Body of pancreas (tissue), 4 donors: ENCODE measurements at regions not wholly inside any gene's neighbourhood (a gene's known extent, or its start where the extent isn't known, plus 50 kb on each side); places are given as distances from the start of the nearest gene placed in this dataset.

Experiments used
- ATAC-seq: fragments of 150-250 bp; one replicate; pipeline ENCODE4 v1.9.1; 2016
- DNase-seq, 4 donors: peaks; one replicate each; pipeline ENCODE4 v3.0.0-alpha.2; 2019
- H3K27ac ChIP-seq, 4 donors: fragments of 200-600 bp; sonication (generic); 1 replicate in 3 of 4; 2 replicates in 1 of 4; pipeline versions ENCODE4 v1.5.1 to v1.6.1; 2016 to 2019; ENCODE audit warnings: mild to moderate bottlenecking in 1 of 4, mixed read lengths in 1 of 4, moderate library complexity in 1 of 4
- H3K27me3 ChIP-seq, 2 donors: fragments of 200-600 bp; sonication (generic); one replicate each; pipeline ENCODE4 v1.6.0; 2016; ENCODE audit warnings: mild to moderate bottlenecking in 1 of 2
- H3K36me3 ChIP-seq, 2 donors: fragments of 200-600 bp; sonication (generic); replicated peaks in 1 of 2; 2 replicates each; pipeline ENCODE4 v1.5.1; 2016; ENCODE audit warnings: low read depth in 2 of 2; ENCODE audit not compliant: insufficient read depth in 1 of 2
- H3K4me1 ChIP-seq: fragments of 200-600 bp; sonication (generic); one replicate; pipeline ENCODE4 v1.6.0; 2016
- H3K4me3 ChIP-seq, 2 donors: fragments of 200-600 bp; sonication (generic); 1 replicate in 1 of 2; 2 replicates in 1 of 2; pipeline ENCODE4 v1.5.1; 2016 to 2019
- H3K9me3 ChIP-seq, 3 donors: fragments of 200-600 bp; sonication (generic); 1 replicate in 2 of 3; 2 replicates in 1 of 3; pipeline ENCODE4 v1.5.1; 2016
- POLR2A ChIP-seq, 3 donors: fragments of 450-650 bp; IDR thresholded peaks; one replicate each; pipeline ENCODE4 v1.6.1; 2016; ENCODE audit warnings: antibody characterized with exemption in 3 of 3, mild to moderate bottlenecking in 2 of 3
- WGBS, 2 donors: methylation state at CpG; one replicate each; pipeline ENCODE4 v1.1.5; 2017; 5-methylcytosine and 5-hydroxymethylcytosine counted together
- intact Hi-C: fragments of 100-400 bp; cut with DNase I; formaldehyde crosslinking; loops from one replicate; pipeline ENCODE4 v1.15.1; 2023
- TF ChIP-seq, protein P1 (sequence below), 7 experiments: fragments of 450-650 bp in 4 of 7; fragments of 200-600 bp in 3 of 7; sonication (generic) in 3 of 7; IDR thresholded peaks; one replicate each; pipeline ENCODE4 v1.5.1; 2016 to 2019; ENCODE audit warnings: antibody characterized with exemption in 7 of 7

DNA sequence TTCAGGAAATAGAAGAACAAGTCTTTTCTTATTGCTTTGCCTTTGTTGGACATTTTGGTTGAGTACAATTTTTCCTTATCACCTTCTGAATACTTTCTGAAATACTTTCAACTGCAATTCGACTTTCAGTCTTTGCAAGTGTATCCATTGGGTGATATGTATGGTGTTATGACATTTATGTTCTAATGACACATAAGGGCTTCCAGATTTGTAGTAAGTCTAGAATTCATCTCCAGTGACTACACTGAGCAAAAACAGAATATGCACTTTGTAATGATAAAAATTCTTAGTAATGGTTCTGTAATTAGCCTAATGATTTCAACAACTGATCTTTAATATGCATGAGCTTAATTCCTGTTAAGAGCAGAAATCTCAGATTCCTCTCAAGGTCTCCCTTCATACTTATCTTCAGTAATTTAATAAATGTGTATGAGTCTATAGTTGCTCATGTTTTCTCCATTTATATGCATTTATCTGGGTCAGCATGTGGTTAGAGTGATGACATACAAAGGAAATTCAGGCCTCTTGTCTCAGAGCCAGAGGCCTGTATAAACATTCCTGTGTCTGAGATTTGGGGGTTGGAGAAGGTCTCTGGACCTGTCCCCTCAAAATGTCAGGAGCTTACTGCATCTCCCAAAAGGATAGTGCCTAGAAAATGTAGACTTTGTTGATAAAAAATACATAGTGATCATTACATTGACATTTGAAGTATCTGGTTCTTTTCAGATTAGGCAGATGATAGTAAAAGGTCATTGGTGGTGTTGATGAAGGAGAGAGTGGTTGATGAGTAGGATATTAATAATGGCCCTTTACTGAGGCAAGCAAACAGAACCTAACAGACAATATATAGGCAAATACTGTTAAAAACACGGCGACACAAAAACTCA lies 114.9 kb downstream of the QPCT start:
- WGBS, 2 donors = 75 to 80% methylated on average over 3 of the region's 3 CpGs
- ATAC-seq (no peak), DNase-seq (no peak)
- TF ChIP-seq, protein P1, sequence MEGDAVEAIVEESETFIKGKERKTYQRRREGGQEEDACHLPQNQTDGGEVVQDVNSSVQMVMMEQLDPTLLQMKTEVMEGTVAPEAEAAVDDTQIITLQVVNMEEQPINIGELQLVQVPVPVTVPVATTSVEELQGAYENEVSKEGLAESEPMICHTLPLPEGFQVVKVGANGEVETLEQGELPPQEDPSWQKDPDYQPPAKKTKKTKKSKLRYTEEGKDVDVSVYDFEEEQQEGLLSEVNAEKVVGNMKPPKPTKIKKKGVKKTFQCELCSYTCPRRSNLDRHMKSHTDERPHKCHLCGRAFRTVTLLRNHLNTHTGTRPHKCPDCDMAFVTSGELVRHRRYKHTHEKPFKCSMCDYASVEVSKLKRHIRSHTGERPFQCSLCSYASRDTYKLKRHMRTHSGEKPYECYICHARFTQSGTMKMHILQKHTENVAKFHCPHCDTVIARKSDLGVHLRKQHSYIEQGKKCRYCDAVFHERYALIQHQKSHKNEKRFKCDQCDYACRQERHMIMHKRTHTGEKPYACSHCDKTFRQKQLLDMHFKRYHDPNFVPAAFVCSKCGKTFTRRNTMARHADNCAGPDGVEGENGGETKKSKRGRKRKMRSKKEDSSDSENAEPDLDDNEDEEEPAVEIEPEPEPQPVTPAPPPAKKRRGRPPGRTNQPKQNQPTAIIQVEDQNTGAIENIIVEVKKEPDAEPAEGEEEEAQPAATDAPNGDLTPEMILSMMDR (IDR thresholded peaks at IDR 0.05) = no peak
- no peak for TF ChIP-seq POLR2A (IDR thresholded peaks at IDR 0.05)
- no peaks in the 10 kb centered on the region for H3K4me1 ChIP-seq
- intact Hi-C loops = no loop called here
- no peak overlapping the region for H3K4me3 ChIP-seq
- H3K27me3 ChIP-seq = no peaks in the 10 kb centered on the region
- no peak overlapping the region for H3K27ac ChIP-seq
- H3K9me3 ChIP-seq = no peaks in the 10 kb centered on the region
- H3K36me3 ChIP-seq = no peaks in the 10 kb centered on the region

DNA sequence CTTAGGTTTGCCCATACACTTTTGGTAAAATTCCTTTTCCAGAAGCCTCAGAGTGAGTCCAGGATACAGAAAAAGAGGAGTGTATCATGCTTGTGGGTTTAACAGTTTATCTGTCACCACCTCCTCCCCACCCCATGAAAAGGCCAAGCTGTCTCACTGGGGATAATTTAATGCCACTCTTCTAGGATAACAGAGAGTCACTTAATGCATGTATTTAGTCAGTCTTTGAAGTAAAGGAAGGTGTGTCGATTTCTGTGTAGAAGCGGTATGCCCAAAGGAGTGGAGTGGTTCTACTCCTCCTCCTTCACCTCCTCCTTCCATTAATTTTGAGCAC lies 116.4 kb downstream of the QPCT start:
- H3K4me1 ChIP-seq = no peaks in the 10 kb centered on the region
- no peaks in the 10 kb centered on the region for H3K36me3 ChIP-seq
- WGBS, 2 donors = 87 to 92% methylated on average over 2 of the region's 2 CpGs
- ATAC-seq = no peak
- intact Hi-C loops = no loop called here
- H3K4me3 ChIP-seq = no peak overlapping the region
- no peak overlapping the region for H3K27ac ChIP-seq
- DNase-seq = no peak
- no peak for TF ChIP-seq POLR2A (IDR thresholded peaks at IDR 0.05)
- TF ChIP-seq, protein P1 (IDR thresholded peaks at IDR 0.05) = no peak
- no peaks in the 10 kb centered on the region for H3K9me3 ChIP-seq
- no peaks in the 10 kb centered on the region for H3K27me3 ChIP-seq

DNA sequence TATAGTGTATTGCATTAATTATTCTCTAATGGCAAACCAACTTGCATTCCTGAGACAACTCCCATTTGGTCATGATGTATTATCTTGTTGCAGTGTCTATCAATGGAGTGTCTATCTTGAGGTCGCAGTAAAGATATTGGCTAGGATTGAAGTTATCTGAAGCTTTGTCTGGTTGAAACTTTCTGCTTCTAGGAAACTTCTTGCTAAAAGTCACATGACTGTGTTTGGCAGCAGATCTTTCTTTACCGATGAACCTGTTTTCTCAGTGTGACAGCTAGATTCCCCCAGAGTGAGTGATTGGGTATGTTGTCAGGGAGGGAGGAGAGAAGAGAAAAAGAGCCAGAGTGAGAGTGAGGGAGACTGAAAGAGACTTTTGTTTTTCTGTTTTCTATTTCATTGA lies 119.6 kb downstream of the QPCT start:
- ATAC-seq (no peak), DNase-seq (no peak)
- no peaks in the 10 kb centered on the region for H3K9me3 ChIP-seq
- H3K27me3 ChIP-seq = no peaks in the 10 kb centered on the region
- WGBS, 2 donors = 10 to 17% methylated on average over 2 of the region's 2 CpGs
- intact Hi-C loops = no loop called here
- no peak overlapping the region for H3K4me3 ChIP-seq
- H3K36me3 ChIP-seq = no peaks in the 10 kb centered on the region
- H3K4me1 ChIP-seq = no peaks in the 10 kb centered on the region
- TF ChIP-seq POLR2A (IDR thresholded peaks at IDR 0.05) = no peak
- TF ChIP-seq, protein P1 (IDR thresholded peaks at IDR 0.05) = no peak
- H3K27ac ChIP-seq = no peak overlapping the region

DNA sequence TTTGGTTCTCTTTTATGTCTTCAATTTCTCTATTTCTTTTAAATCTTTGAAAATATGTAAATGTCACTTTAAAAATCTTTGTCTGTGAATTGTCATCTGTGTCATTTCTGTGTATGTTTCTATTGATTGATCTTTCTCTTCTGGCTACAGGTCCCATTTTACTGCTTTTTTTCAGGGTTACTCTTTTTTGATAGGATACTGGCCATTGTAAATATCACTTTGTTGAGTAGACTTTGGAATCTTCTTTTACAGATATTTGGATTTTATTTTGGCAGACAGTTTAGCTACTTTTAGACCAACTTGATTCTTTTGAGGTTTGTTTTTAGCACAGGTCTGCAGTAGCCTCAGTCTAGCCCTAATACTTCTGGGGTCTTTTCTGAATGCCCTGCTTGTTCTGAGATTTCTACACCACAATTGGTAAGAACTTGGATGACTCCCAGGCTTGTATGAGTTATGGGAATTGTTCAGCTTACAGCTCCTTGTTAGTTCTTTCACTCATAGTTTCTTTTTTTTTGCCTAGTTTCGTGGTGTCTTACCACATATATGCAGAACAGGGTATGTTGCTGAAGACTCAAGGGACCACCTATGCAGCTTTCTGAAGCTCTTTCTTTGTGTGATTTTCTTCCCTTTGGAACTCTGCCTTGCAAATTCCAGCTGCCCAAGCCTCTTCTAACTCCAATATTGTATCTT lies 122.2 kb downstream of the QPCT start:
- Histone ChIP-seq H3K4me3 (no peak overlapping the region), H3K4me1 (no peaks in the 10 kb centered on the region), H3K9me3 (no peaks in the 10 kb centered on the region), H3K27me3 (no peaks in the 10 kb centered on the region), H3K36me3 (no peaks in the 10 kb centered on the region), H3K27ac (no peak overlapping the region)
- WGBS, 2 donors = 50 to 100% methylated on average over 1 of the region's 1 CpG
- no peak for TF ChIP-seq POLR2A (IDR thresholded peaks at IDR 0.05)
- TF ChIP-seq, protein P1 (IDR thresholded peaks at IDR 0.05) = no peak
- ATAC-seq = no peak
- intact Hi-C loops = no loop called here
- no peak for DNase-seq
